ENCODE measurements at regions not wholly inside any gene's neighbourhood (a gene's known extent, or its start where the extent isn't known, plus 50 kb on each side); places are given as distances from the start of the nearest gene placed in this dataset.

DNA sequence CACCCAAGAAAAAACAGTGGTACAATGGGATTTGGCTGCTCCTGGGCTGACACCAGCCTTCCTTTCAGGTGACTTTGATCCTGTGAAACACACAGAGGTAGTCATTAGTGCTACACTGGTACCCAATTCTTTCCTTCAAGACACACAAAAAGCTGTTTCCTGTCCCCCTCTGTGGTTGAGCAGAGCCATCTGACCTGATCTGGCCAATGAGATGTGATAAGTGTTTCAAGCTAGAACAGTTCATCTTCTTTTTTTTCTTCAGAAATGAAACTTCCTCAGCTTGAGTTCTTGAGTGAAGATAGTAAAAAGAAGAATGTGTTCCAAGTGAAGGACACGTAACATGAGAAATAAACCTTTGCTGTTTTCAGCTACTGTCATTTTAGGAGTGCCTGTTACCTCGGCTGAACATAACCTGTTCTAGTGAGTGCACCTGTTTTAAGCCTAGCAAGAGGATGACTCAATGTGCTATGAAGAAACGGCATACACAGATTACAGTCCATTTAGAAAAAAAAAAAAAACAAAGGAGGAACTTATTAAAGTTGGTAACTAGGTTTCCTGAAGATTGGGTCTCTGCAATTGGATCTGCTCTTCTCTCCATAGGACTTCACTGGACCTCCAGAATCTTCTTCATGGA, 287.8 kb downstream of the GAS1 start:
- no peak for DNase-seq (ENCODE audit: low read depth in 2 of 2)

DNA sequence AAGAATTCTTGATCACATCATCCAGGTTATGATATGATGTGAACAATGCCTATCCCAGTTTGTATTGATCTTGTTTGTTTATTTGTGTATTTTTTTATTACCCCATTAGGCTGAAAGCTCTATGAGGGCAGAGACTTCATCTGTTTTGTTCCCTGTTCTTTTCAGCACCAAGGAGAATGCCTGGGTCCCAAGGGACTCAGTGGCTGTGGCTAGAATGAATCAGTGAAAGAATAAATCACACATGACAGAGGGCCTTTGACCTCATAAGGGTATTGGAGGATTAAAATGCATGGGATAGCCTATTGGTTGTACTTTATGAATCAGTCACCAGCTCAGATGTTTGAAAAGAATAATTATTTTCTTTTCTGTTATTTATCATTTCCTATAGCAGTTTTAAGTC, 292.2 kb downstream of the GAS1 start:
- no peak for DNase-seq (ENCODE audit: low read depth in 2 of 2)

DNA sequence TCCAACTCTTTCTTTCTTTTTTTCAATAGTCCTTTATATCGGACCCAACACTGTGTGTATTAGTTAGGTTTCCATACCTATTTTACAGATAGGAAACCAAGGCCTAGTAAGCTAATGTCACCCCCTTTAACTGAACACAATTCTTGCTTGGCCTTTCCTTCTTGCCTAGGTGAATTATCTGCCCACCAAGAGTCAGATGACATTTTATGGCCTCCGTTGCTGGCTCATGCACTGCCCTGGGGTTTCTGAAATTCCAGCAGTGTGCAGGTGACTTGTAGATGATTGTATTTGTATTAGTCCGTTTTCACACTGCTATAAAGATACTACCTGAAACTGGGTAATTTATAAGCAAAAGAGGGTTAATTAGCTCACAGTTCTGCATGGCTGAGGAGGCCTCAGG, 293.8 kb downstream of the GAS1 start:
- no peak for DNase-seq (ENCODE audit: low read depth in 2 of 2)

DNA sequence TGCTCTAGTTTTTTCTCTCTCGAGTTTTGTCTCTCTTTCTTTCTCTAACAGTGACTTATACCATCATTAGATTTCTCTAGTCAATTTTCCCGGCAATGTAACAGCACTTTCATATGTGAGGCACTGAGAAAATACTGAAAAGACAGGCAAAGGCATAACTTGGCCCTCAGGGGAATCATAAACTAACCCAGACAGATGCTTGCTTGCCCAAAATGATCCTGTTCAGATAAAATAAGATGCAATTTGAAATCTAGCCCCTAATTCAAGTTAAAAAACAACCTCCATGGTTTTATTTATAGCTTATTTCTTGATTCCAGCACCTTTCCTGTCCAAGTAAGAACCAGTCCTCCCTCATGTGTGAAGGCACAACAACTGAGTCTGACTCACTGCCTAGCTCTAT, 294.6 kb downstream of the GAS1 start:
- DNase-seq (ENCODE audit: low read depth in 2 of 2) = no peak

DNA sequence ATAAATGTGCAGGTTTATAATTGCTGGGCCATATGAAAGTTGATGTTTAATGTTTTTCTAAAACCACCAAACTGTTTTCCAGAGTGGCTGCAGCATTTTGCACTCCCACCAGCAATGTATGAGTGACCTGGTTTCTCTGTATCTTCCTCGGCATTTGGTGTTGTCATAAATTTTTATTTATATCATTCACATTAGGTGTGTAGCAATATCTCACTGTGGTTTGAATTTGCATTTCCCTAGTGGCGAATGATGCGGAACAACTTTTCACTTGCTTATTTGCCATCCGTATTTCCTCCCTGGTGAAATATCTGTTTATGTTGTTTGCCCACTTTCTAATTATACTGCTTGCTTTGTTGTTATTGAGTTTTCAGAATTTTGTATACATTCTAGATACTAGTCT, 295.7 kb upstream of the TUT7 start:
- no peak for DNase-seq (ENCODE audit: low read depth in 2 of 2)

DNA sequence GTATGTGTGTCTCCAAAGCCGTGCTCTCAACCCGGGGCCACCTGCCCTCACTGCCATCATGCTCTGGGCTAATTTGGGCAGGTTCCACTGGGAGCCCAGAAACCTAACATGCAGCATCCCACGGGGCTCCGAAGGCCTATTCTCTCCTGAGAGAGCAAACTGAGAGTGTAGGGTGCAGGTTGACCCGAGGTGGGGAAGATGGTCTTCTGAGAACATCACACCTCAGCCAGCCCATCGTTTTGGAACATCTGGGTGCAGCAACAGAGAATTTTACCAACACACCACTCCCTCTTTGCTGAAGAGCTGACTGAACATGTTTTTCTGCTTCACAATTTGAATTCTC, 294.6 kb upstream of the TUT7 start:
- DNase-seq (ENCODE audit: low read depth in 2 of 2) = no peak

DNA sequence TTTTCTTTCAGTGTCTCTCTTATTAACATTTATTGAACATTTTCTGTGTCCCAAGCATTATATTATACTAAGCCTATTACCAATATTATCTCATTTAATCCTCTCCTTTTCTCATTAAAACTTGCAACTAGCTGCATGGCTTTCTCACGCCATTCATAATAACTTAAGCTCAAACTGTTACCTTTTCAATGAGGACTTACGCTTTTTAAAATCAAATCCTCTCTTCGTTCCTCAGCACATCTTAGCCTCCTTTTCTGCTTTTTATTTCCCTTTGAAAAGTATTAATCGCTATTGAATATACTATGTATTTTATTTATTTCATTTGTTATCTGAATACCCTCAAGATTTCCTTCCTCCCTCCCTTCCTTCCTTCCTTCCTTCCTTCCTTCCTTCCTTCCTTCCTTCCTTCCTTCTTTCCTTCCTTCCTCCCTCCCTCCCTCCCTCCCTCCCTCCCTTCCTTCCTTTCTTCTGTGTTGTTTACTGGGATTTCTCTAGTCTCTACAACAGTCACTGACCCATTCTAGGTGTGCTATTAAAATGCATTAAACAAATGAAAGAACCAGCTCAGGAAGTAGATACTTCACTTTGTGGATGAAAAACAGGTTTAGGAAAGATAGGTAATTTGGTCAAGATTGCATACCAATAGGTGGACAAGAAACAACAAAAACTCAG, 294.1 kb upstream of the TUT7 start:
- no peak for DNase-seq (ENCODE audit: low read depth in 2 of 2)

DNA sequence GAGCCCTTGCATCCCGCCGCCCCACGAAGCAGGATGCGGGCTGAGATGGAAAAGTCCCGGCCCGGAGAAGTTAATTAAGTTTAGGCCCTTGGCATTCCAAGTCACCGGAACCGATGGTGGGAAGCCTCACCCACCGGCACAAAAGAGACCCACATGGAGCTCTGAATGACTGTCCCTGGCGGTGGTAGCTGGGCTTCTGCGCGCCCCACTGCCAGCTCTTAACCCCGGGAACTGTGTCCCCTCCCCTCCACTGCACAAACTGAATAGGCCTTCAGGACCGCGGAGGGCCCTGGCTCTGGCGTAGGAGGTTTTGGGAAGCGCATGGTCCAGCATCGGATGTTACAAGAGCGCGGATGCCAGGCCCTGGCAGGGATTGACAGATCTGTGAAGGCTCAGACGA, 291.1 kb upstream of the TUT7 start:
- DNase-seq (ENCODE audit: low read depth in 2 of 2) = no peak

DNA sequence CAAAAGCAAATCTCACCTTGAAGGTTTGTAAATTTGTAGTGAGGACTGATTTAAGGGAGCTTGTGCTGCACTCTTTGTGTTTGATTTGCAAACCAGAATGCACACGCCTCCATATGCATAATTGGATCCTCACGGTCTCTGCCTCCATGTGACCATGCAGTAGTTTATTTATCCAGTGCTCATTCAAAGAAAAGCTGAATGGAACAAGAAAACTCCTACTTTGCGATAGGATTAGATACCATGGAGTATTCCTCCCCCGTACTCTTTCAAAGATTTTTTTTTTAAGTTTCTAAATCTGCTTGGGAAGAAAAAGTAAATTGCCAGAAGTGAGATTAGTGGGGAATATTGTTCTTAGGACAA, 290.4 kb upstream of the TUT7 start:
- DNase-seq (ENCODE audit: low read depth in 2 of 2) = no peak

DNA sequence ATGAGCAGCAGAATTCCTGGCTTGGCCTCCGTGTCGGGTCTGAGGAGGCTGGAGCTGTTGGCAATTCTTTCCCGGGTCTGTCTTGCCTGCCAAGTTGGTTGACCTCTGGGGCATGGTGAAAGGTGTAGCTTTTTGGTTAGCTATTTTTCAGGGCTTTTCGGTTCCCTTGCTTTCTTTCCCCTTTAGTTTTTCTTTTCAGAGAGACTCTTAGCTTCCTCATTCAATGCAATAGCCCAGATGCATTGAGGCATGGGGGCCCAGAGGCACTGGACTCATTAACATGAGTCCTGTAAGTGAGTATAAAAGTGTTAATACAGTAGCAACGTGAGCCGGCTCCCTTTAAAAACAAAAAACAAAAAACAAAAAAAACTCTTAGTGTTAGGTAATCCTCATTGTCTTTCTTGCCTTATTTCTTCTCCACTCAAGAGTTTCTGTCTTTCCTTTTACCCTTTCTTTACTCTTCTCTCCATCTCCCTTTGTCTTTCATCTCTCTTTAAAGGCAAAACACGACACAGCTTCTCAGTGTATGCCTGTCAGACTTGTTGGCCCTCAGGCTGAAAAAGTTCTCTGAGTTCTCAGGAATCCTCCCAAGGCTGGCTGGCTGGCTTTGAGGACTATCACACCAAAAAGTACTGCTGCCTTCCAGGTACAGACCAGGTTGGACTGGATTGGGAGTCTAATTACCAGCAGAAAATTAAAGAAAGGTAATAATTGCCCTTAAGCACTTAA, 289.9 kb upstream of the TUT7 start:
- DNase-seq (ENCODE audit: low read depth in 2 of 2) = no peak

DNA sequence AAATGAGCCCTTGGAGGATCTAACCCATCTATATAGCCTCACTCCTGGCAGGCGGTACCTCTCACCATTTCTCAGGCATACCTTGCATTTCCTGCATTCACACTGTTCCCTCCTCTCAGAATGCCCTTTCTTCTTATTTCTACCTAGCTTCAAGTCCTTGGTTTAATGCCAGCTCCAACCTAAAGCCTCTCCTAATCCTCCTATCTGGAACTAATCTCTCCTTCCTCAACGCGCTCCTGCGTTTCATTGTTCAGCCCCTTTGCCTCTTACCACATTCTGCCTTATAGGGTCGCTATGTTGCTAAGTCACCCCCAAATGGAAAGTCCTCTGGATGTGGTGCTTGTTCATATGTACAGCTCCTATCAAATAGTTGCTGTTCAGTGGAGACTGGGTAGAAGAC, 288.5 kb upstream of the TUT7 start:
- DNase-seq (ENCODE audit: low read depth in 2 of 2) = no peak

DNA sequence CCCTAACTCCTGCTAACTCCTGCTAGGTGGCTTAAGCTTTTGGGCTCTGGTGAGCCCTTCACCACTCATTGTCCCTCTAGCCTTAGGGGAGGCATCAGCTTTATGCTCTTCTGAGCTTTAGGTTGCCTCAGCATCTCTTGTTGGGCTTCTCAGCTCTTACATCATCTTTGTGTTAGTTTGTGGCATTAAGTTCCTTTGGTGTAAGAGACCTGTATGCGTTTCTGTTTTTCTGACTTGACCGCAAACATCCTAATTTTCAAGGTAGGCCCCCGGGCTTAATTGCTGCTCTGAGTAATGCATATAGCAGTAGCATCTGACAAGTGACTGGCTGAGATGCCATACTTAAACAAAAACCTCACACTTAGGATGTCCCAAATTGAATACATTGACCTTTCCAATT, 287.8 kb upstream of the TUT7 start:
- DNase-seq (ENCODE audit: low read depth in 2 of 2) = no peak

DNA sequence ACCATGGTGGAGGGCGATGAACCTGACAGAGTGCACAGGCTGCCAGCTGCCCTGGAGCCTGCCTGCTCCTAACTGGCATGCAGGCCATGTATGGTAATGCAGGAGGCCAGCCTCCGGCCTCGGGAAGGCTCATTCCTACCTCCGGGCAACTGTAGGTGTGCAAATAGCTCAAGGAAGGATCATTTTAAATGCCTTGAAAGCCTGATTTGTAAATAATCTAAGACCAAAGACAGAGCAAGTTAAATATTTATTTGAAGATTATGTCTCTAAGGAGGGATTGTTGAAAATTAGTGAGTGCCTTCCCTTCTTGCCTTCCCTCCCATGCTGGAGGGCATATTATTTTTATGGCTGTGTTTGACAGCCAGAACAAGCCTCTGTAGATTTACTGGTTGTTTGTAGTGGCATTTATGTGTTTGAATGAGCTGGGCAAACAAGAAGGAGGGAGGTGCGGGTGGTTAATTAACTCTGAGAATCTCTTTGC, 285.7 kb upstream of the TUT7 start:
- no peak for DNase-seq (ENCODE audit: low read depth in 2 of 2)

DNA sequence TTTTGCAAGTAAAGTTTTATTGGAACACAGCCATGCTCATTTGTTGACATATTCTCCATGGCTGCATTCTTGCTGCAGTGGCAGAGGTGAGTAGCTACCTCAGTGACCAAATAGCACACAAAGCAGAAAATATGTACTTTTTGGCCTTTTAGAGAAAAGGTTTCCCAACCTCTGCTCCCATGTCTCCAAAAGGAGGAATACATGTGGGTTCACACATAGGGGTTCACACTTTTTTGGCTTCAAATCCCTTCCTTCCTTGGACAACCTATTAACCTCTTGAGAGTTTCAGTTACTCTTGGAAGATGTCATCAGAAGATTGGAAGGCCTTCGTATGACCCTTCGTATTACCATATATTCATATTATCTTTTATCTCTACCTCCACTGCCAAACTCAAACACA, 285.1 kb upstream of the TUT7 start:
- DNase-seq (ENCODE audit: low read depth in 2 of 2) = no peak

DNA sequence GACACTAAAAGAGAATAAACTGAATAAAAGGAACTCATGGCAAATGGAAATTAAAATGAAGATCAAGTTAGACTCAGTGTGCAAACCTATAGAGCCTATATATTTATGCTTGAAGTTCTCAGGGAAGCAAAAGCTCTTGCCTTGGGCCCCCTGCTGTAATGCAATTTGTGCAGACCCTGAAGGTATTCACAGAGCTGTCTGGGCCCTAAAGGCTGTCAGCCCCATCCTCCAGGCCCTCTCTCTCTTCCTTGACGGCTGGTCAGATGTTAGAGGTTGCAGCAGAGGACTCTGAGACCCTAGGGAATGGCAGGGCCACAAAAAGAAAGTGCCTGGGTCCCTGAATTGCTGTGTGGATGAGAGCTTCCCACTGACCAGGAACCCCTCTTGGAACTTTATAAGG, 283.9 kb upstream of the TUT7 start:
- DNase-seq (ENCODE audit: low read depth in 2 of 2) = no peak

DNA sequence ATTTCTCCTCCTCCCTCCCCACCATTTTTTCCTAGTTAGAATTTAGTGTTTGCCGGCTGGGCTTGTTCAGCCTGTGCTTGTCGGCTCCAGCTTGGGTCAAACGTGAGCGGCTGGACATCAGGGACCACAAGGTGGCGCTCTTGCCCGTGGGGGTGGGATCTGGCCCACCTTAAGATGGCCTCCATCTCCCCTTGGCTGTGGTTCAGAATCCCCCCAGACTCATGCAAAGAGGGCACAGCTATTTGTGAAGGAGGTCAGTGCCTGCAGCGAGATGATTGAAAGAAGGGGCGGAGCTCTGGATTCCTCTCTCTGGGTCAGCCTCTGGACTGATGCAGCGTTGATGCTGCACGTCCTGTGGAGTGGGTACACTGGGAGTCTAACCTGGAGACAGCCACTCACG, 283.3 kb upstream of the TUT7 start:
- no peak for DNase-seq (ENCODE audit: low read depth in 2 of 2)

DNA sequence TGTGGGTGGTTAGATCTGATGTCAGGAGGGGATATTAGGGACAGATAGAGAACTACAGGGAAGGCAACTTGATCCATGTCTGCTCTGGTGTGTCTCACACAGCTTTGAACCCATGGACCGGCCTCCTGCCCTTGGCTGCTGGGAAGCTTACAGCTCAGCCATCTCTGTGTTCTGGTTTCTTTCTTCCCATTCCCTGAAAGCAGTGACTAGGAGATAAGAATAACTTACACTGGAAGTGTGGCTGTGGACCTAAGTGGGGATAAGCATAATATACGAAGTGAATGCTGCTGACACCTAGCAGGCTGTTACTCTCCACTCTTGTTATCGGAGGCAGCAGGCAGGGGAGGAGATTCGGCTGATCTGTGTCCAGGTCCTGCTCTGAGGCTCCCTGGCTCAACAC, 282.3 kb upstream of the TUT7 start:
- DNase-seq (ENCODE audit: low read depth in 2 of 2) = no peak

DNA sequence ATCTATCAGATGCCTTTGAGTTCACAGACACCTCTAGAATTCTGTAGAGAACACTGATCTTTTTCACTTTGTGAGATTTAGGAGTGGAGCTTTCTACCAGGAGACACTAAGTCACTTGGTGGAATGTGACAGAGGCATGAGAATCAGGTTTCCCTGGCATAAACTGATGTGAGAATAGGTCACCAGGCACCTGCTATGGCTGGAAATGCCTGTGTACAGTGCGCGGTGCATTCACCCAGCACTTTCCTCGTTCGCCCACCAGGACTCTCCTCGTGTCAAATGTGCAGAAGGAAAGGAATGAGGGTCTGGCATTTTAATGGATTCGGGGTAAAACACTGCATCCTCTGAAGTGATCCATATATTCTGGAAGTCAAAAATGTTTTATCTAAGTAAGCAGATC, 281.8 kb upstream of the TUT7 start:
- no peak for DNase-seq (ENCODE audit: low read depth in 2 of 2)

DNA sequence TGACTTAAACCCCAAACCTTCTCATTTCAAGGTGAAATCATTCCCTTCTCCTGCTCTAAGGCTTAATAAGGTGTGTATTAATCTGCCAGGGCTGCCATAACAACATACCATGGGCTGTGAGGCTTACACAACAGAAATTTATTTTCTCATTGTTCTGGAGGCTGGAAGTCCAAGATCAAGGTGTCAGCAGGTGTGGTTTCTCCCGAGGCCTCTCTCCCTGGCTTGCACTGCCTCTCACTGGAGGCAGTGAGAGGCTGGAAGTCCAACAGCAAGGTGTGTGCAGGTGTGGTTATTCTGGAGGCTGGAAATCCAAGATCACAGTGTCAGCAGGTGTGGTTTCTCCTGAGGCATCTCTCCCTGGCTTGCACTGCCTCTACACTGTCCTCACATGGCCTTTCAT, 280.3 kb upstream of the TUT7 start:
- DNase-seq (ENCODE audit: low read depth in 2 of 2) = no peak

DNA sequence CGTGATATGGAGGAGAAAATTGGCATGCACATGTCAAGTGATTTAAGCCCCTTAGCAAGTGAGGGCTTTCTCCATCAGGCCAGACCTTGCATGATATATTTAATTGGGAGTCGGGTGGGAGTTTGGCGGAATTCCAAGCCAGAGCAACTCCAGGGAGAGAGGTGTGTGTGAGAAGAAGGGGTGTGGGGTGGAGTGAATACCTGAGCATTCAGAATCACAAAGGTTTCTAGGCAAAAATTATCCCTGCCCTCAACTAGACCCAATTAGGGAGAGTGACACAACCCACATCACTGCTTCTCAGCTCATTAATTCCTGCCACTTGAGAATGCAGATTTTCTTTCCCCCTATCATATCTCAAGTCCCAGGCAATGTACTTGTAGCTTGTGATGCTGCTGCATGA, 279.7 kb upstream of the TUT7 start:
- DNase-seq (ENCODE audit: low read depth in 2 of 2) = no peak

DNA sequence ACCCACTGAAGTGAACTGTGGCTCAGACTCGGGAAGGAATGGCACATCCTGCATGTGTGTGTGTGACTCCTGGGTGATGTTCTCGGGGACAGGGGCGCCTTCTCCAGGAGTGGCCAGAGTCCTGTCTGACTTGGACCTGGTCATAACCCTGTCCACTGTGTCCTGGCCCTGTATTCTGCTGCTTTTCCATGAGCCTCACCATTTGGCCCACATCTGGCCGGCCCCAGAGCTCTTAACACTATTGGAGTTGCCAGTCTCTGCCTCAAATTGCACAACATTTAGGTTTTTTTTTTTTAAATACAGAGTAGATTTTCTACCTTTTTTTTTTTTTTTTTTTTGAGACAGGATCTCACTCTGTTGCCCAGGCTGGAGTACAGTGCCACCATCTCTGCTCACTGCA, 278.3 kb upstream of the TUT7 start:
- no peak for DNase-seq (ENCODE audit: low read depth in 2 of 2)

DNA sequence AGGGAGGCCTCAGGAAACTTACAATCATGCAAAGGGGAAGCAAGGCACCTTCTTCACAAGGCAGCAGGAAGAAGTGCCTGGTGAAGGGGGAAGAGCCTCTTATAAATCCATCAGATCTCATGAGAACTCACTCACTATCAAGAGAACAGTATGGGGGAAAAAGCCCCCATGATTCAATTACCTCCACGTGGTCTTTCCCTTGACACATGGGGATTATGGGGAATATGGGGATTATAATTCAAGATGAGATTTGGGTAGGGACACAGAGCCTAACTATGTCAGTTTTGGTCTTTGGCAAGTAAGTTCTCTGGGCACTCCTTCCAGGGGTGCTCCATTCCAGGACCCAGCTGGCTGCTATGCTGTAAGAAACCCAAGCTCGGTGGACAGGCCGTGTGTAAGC, 275.3 kb upstream of the TUT7 start:
- no peak for DNase-seq (ENCODE audit: low read depth in 2 of 2)

DNA sequence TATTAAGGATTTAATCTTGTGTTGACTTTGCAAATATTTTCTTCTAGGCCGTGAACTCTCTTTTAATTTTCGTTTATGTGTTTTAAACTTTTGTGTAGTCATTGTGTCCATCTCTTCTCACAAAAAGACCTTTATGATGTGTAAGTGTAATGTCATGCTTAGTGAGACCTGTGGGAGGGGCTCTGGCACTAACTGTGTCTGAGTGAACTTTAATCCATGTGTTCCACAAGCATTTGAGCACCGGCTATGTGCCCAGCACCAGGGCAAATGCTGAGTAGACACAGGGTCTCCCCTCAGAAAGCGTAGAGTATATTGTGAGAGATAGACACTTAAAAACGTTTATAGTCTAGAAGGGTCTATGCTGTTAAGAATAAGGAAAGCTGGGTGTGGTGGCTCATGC, 272.6 kb upstream of the TUT7 start:
- DNase-seq (ENCODE audit: low read depth in 2 of 2) = no peak

DNA sequence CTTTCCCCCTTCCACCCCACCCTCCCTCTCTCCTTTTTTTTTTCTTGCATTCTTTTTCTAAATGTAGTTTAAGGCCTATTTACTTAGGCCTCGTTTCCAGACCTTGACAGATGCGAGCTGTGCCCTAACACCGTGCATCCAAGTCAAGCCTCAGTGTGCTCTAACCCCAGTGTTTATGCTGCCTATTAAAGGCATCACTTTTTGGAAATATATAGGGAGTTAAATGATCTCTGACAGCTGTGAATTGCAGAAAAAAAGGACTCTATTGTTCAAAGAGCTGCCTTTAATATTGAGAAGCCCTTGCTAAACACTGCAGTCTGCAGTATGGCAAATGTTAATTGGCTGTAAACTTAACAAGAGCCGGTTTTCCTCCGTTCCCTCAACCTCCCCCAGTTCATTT, 270.4 kb upstream of the TUT7 start:
- no peak for DNase-seq (ENCODE audit: low read depth in 2 of 2)

All from stimulated activated CD8-positive, alpha-beta memory T cell treated with anti-CD3 and anti-CD28 coated beads, Interleukin-15, amount 100 ng/mL, for 48 hours (primary cell).